GM18867 (cell line): ENCODE measurements at regions not wholly inside any gene's neighbourhood (a gene's known extent, or its start where the extent isn't known, plus 50 kb on each side); places are given as distances from the start of the nearest gene placed in this dataset.
A peak's percentile ranks its signal among the peaks of the same experiment; 100 is the strongest.

ENCODE experiments used
- ATAC-seq: cut with Tn5 transposase; IDR thresholded peaks from one replicate; pipeline ENCODE4 v1.9.1; 2021; ENCODE audit warnings: mild to moderate bottlenecking, moderate library complexity; ENCODE audit not compliant: unreplicated experiment

- no peak for ATAC-seq
These were observed 304.5 kb downstream of the BARHL2 start for GRCh38 chr1:90412563-90412962.

- ATAC-seq, result no peak
These were observed 305.9 kb downstream of the BARHL2 start for GRCh38 chr1:90411185-90411584.

- ATAC-seq, result no peak
These were observed 309.4 kb downstream of the BARHL2 start for GRCh38 chr1:90407737-90408136.

GRCh38 chr1:90405726-90406125 lies 311.4 kb downstream of the BARHL2 start:
- no peak for ATAC-seq

GRCh38 chr1:90402893-90403849 lies 313.9 kb downstream of the BARHL2 start:
- no peak for ATAC-seq

- ATAC-seq, result no peak
These were observed 317.0 kb downstream of the BARHL2 start for GRCh38 chr1:90400131-90400530.

- ATAC-seq, result no peak
These were observed 320.2 kb downstream of the BARHL2 start for GRCh38 chr1:90396917-90397316.

- ATAC-seq, result no peak
These were observed 322.9 kb downstream of the BARHL2 start for GRCh38 chr1:90394247-90394646.

GRCh38 chr1:90393025-90393424 lies 324.1 kb downstream of the BARHL2 start:
- no peak for ATAC-seq

- no peak for ATAC-seq
These were observed 326.0 kb downstream of the BARHL2 start for GRCh38 chr1:90391126-90391525.

- ATAC-seq, result no peak
These were observed 329.3 kb downstream of the BARHL2 start for GRCh38 chr1:90387805-90388204.

GRCh38 chr1:90386899-90387720 lies 330.0 kb downstream of the BARHL2 start:
- no peak for ATAC-seq

- ATAC-seq, result no peak
These were observed 332.9 kb downstream of the BARHL2 start for GRCh38 chr1:90384193-90384592.

GRCh38 chr1:90382161-90382560 lies 334.9 kb downstream of the BARHL2 start:
- no peak for ATAC-seq

- ATAC-seq, result no peak
These were observed 335.5 kb downstream of the BARHL2 start for GRCh38 chr1:90381598-90381997.

- no peak for ATAC-seq
These were observed 345.7 kb downstream of the BARHL2 start for GRCh38 chr1:90371448-90371813.

GRCh38 chr1:90370686-90371447 lies 346.2 kb downstream of the BARHL2 start:
- ATAC-seq, result no peak

GRCh38 chr1:90362163-90362562 lies 354.9 kb downstream of the BARHL2 start:
- ATAC-seq, result no peak

GRCh38 chr1:90361026-90361425 lies 356.1 kb downstream of the BARHL2 start:
- ATAC-seq, result no peak

- ATAC-seq, result no peak
These were observed 357.1 kb downstream of the BARHL2 start for GRCh38 chr1:90359994-90360393.

- ATAC-seq, result peak; percentile 37
These were observed 358.7 kb downstream of the BARHL2 start for GRCh38 chr1:90358448-90358847.
